ENCODE measurements at regions not wholly inside any gene's neighbourhood (a gene's known extent, or its start where the extent isn't known, plus 50 kb on each side); places are given as distances from the start of the nearest gene placed in this dataset.

DNA sequence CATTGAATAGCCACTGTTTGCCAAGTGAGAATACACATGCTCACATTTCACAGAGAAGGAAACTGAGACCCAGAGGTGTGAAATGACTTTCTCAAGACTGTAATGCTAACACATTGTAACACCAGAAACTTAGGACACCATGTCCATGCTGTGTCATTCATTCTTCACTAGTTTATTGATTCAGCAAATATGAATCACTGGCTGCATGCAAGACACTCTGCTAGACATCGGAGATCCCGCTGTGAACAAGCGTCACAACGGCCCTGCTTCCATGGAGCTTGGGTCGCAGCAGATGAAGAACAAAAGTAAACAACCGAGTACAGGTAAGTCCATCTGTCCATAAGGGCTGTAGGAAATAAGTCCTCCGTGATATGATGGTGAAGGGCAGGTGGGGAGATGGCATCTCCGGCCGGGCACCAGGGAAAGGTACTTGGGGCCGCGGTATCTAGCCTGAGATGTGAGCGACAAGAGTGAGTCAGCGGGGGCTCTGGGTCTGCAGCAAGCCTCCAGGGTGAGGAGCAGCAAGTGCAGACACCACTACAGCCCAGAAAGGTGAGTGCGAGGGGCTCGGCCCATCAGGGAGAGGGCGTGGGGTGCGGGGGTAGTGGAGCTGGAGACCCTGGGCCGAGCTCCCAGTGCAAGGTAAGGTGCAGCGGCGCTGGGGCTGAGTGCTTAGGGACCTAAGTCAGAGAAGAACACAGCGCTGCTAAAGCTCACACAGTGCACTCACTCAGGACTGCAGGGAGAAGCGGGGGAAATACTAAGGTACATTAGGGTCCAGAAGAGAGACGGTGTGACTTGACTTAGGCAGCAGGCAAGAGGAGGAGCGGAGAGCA lies 391.2 kb downstream of the FBXO15 start:
- TF ChIP-seq, protein P1, sequence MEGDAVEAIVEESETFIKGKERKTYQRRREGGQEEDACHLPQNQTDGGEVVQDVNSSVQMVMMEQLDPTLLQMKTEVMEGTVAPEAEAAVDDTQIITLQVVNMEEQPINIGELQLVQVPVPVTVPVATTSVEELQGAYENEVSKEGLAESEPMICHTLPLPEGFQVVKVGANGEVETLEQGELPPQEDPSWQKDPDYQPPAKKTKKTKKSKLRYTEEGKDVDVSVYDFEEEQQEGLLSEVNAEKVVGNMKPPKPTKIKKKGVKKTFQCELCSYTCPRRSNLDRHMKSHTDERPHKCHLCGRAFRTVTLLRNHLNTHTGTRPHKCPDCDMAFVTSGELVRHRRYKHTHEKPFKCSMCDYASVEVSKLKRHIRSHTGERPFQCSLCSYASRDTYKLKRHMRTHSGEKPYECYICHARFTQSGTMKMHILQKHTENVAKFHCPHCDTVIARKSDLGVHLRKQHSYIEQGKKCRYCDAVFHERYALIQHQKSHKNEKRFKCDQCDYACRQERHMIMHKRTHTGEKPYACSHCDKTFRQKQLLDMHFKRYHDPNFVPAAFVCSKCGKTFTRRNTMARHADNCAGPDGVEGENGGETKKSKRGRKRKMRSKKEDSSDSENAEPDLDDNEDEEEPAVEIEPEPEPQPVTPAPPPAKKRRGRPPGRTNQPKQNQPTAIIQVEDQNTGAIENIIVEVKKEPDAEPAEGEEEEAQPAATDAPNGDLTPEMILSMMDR (conservative IDR thresholded peaks at IDR 0.05) = no peak

DNA sequence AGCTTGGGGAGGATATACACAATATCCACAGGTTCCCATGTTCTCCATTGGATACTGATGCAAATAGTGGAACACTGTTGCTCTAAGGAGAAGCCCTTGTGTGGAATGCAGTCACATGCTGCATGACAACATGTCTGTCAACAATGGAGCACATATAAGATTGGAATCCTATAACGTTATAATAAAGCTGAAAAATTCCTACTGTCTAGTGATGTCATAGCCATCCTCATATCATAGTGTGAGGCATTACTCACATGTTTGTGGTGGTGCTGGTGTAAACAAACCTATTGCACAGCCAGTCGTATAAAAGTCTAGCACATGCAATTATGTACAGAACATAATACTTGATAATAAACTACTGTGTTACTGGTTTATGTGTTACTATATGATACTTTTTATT lies 394.7 kb downstream of the FBXO15 start:
- TF ChIP-seq, protein P1 (conservative IDR thresholded peaks at IDR 0.05) = no peak
- H3K27ac ChIP-seq = no peak overlapping the region

More for the DNA sequence above, 391.2 kb downstream of the FBXO15 start:
- H3K27ac ChIP-seq = no peak overlapping the region

DNA sequence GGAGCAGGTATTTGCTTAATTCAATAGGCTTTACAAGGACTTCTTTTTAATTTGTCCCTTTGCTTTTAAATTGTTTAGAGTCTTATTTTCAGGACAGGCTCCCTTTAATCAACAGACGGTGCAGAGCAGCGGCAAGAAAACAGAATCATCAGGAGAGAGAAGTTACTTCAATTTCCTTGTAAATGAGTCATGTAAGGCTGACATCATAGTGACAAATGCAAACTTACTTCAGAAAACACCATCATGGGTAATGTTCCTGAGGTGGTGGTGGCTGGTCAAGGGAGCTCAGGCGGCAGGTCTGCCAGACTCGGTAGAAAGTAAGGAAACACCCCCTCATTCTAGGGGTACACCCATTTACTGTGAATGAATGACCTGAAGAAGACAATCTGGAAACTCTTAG lies 395.1 kb downstream of the FBXO15 start:
- no peak overlapping the region for H3K27ac ChIP-seq

DNA sequence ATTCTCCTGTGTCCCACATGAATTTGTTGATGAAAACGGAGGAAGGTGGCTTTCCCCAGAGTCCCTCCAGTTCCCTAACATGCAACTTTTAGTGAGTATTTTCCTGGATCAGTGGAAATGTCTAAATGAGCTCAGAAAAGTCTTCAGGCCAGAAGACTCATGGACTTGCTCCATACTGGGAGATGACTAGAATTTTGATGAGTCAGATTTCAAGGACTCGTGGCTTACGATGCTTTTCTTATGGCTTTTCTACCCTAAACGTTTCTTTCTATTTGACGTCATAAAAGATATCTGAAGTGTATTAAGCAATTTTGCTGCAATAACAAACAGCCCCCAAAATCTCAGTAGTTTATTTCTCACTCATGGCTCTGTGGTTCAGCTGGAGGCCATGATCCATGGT lies 397.6 kb downstream of the FBXO15 start:
- TF ChIP-seq, protein P1 (conservative IDR thresholded peaks at IDR 0.05) = no peak
- no peak overlapping the region for H3K27ac ChIP-seq

More for the DNA sequence above, 395.1 kb downstream of the FBXO15 start:
- TF ChIP-seq, protein P1 (conservative IDR thresholded peaks at IDR 0.05) = no peak

DNA sequence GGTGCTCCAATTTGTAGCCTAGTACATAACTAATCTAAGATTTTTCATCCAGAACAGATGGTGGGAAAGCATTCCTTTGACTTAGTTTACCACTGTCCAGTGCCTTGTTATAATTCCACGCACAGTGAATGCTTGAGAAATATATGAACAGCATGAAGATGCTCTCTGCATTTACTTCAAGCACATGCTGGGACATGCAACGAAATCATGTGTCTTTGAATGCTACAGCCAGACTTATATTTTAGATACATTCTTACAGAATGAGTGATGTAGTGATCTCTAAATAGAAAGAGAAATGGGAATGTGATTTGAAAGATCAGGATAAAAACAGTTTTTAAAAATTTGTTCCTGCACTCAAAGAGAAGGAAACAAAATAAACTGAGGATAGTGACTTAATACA lies 398.3 kb downstream of the FBXO15 start:
- TF ChIP-seq, protein P1 (conservative IDR thresholded peaks at IDR 0.05) = no peak
- no peak overlapping the region for H3K27ac ChIP-seq

DNA sequence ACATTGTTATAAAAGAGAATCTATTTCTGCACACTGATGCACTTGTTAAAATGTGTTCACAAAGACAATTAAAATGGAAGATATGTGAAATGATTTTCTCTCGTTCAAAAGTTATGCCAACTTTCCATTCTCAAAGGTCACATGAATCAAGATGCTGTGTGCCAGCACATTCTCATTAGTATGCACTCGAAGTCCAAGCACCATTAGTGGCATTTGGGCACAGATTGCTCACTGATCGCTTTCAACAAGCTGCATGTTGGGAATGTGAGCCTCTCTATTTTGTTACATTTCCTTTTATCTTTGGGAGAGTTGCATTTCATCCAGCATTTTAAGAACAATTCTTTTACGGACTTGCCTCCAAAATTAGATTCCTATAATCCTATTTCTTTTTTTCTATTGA lies 398.9 kb downstream of the FBXO15 start:
- TF ChIP-seq, protein P1 (conservative IDR thresholded peaks at IDR 0.05) = no peak
- no peak overlapping the region for H3K27ac ChIP-seq

DNA sequence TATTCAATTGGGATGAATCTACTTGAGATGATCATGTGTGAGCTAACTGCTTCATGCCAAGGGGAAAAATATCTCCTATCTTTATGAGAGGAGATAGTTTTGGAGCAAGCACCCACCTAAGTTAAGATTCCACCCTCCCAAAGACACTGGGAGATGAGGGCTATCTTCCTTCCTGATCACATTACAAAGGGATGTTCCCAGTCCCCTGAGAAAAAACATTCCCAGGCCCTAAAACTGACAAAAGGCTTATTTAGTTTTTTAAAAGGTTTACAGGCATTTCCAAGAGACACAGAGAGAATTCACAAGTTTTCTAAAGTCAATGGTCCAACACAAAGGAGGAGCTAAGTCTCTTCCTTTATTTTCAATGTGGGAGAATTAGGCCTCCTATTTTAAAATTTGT lies 401.5 kb downstream of the FBXO15 start:
- H3K27ac ChIP-seq = no peak overlapping the region
- TF ChIP-seq, protein P1 (conservative IDR thresholded peaks at IDR 0.05) = no peak
